ENCODE measurements at regions not wholly inside any gene's neighbourhood (a gene's known extent, or its start where the extent isn't known, plus 50 kb on each side); places are given as distances from the start of the nearest gene placed in this dataset.

- peaks cover 4% of the 10 kb centered on the region; the same call in 1 of the 2 replicates for H3K9me3 ChIP-seq (ENCODE audit: control insufficient read depth, insufficient read depth, low read depth, low read length)
- no peaks in the 10 kb centered on the region for H3K36me3 ChIP-seq (ENCODE audit: control insufficient read depth, insufficient read depth, low read length)
- H3K4me1 ChIP-seq (ENCODE audit: control insufficient read depth, insufficient read depth, low read length), result no peaks in the 10 kb centered on the region
- no peak overlapping the region for H3K9ac ChIP-seq (ENCODE audit: low read length)
- no peak overlapping the region for H3K4me3 ChIP-seq (ENCODE audit: low read depth, low read length)
- no peak overlapping the region for H3K27ac ChIP-seq (ENCODE audit: low read depth, low read length)
- H3K27me3 ChIP-seq (ENCODE audit: control insufficient read depth, insufficient read depth, low read length), result no peaks in the 10 kb centered on the region
These were observed 56.2 kb upstream of the PREP start for GRCh38 chr6:105459049-105459448.

DNA sequence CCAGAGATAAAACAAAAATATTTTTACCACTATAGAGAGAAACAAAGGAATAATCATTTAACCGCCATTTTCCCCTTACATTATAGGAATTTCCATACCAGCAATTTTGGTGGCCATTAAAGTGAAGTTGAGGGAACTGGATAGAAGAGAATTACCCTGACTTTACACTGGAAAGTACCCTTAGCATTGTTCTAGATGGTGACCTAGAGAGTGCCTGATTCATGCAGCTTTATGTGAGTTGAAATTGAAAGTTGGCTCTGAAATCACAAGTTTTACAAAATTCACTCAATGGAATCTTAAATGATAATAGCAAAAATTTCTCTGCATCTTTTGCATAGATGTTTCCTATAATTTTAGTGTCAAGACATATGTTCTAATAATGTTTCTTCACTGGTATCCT lies 55.7 kb upstream of the PREP start:
- H3K4me1 ChIP-seq (ENCODE audit: control insufficient read depth, insufficient read depth, low read length), result no peaks in the 10 kb centered on the region
- peaks cover 4% of the 10 kb centered on the region; the same call in 1 of the 2 replicates for H3K9me3 ChIP-seq (ENCODE audit: control insufficient read depth, insufficient read depth, low read depth, low read length)
- no peak overlapping the region for H3K27ac ChIP-seq (ENCODE audit: low read depth, low read length)
- H3K36me3 ChIP-seq (ENCODE audit: control insufficient read depth, insufficient read depth, low read length), result no peaks in the 10 kb centered on the region
- H3K9ac ChIP-seq (ENCODE audit: low read length), result no peak overlapping the region
- no peak overlapping the region for H3K4me3 ChIP-seq (ENCODE audit: low read depth, low read length)
- no peaks in the 10 kb centered on the region for H3K27me3 ChIP-seq (ENCODE audit: control insufficient read depth, insufficient read depth, low read length)

DNA sequence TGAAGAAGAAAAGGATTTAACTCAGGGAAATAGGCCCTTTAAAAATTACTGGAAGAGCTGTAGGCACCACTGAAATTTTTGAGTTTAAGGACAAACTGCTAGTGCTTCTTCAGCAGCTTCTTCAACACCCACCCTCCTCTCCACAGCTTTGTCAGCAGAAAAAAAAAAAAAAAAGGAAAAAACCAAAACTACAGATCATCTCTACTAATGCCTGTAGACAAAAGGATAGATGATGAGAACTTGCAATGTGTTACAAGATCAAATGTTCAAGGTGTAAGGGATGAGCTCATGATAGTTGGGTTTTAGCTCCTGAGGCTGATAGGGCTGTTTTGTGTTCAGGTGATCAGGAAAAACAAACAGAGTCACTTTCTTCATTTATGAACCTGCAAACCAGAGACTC lies 55.2 kb upstream of the PREP start:
- Histone ChIP-seq H3K9ac (ENCODE audit: low read length) (no peak overlapping the region), H3K4me3 (ENCODE audit: low read depth, low read length) (no peak overlapping the region), H3K36me3 (ENCODE audit: control insufficient read depth, insufficient read depth, low read length) (no peaks in the 10 kb centered on the region), H3K9me3 (ENCODE audit: control insufficient read depth, insufficient read depth, low read depth, low read length) (peaks cover 4% of the 10 kb centered on the region; the same call in 1 of the 2 replicates), H3K27me3 (ENCODE audit: control insufficient read depth, insufficient read depth, low read length) (no peaks in the 10 kb centered on the region), H3K27ac (ENCODE audit: low read depth, low read length) (no peak overlapping the region), H3K4me1 (ENCODE audit: control insufficient read depth, insufficient read depth, low read length) (no peaks in the 10 kb centered on the region)

- Histone ChIP-seq H3K27ac (ENCODE audit: low read depth, low read length) (no peak overlapping the region), H3K4me3 (ENCODE audit: low read depth, low read length) (no peak overlapping the region), H3K4me1 (ENCODE audit: control insufficient read depth, insufficient read depth, low read length) (no peaks in the 10 kb centered on the region), H3K36me3 (ENCODE audit: control insufficient read depth, insufficient read depth, low read length) (no peaks in the 10 kb centered on the region), H3K27me3 (ENCODE audit: control insufficient read depth, insufficient read depth, low read length) (no peaks in the 10 kb centered on the region), H3K9me3 (ENCODE audit: control insufficient read depth, insufficient read depth, low read depth, low read length) (peaks cover 4% of the 10 kb centered on the region; the same call in 1 of the 2 replicates), H3K9ac (ENCODE audit: low read length) (no peak overlapping the region)
These were observed 51.1 kb upstream of the PREP start for GRCh38 chr6:105453968-105454367.

- no peak overlapping the region for H3K9ac ChIP-seq (ENCODE audit: low read length)
- peaks cover 4% of the 10 kb centered on the region; the same call in 1 of the 2 replicates for H3K9me3 ChIP-seq (ENCODE audit: control insufficient read depth, insufficient read depth, low read depth, low read length)
These were observed 50.3 kb upstream of the PREP start for GRCh38 chr6:105452924-105453756.

More at GRCh38 chr6:105452924-105453756, 50.3 kb upstream of the PREP start:
- no peaks in the 10 kb centered on the region for H3K36me3 ChIP-seq (ENCODE audit: control insufficient read depth, insufficient read depth, low read length)
- no peaks in the 10 kb centered on the region for H3K27me3 ChIP-seq (ENCODE audit: control insufficient read depth, insufficient read depth, low read length)
- H3K4me3 ChIP-seq (ENCODE audit: low read depth, low read length), result no peak overlapping the region
- H3K27ac ChIP-seq (ENCODE audit: low read depth, low read length), result no peak overlapping the region
- no peaks in the 10 kb centered on the region for H3K4me1 ChIP-seq (ENCODE audit: control insufficient read depth, insufficient read depth, low read length)

Measured in HUES6 (cell line).